HFFc6 (cell line): ENCODE measurements at regions not wholly inside any gene's neighbourhood (a gene's known extent, or its start where the extent isn't known, plus 50 kb on each side); places are given as distances from the start of the nearest gene placed in this dataset.

Source experiments
- DNase-seq: peaks from one replicate; pipeline ENCODE4 v3.0.0-alpha.2; 2018
- H3K27ac Mint-ChIP-seq: 2 replicates; pipeline ENCODE4 v1.8.0; 2020; ENCODE audit warnings: mild to moderate bottlenecking, mixed read lengths
- H3K27me3 Mint-ChIP-seq: 2 replicates; pipeline ENCODE4 v1.8.0; 2021; ENCODE audit warnings: mild to moderate bottlenecking, moderate library complexity, mixed read lengths; ENCODE audit not compliant: insufficient read depth
- H3K36me3 Mint-ChIP-seq: 2 replicates; pipeline ENCODE4 v1.8.0; 2021; ENCODE audit warnings: low read depth, mixed read lengths
- H3K4me1 Mint-ChIP-seq: 2 replicates; pipeline ENCODE4 v1.8.0; 2020; ENCODE audit warnings: low read depth, mixed read lengths
- H3K4me3 Mint-ChIP-seq: 2 replicates; pipeline ENCODE4 v1.8.0; 2020; ENCODE audit warnings: mild to moderate bottlenecking, moderate library complexity, mixed read lengths
- H3K9me3 Mint-ChIP-seq: 2 replicates; pipeline ENCODE4 v1.8.0; 2020; ENCODE audit warnings: mild to moderate bottlenecking, mixed read lengths
- TF ChIP-seq, protein P1 (sequence below): fragments of 200-600 bp; sonication (generic); IDR thresholded peaks from 2 replicates; pipeline ENCODE4 v1.5.0; 2021; ENCODE audit warnings: antibody characterized with exemption, mild to moderate bottlenecking

DNA sequence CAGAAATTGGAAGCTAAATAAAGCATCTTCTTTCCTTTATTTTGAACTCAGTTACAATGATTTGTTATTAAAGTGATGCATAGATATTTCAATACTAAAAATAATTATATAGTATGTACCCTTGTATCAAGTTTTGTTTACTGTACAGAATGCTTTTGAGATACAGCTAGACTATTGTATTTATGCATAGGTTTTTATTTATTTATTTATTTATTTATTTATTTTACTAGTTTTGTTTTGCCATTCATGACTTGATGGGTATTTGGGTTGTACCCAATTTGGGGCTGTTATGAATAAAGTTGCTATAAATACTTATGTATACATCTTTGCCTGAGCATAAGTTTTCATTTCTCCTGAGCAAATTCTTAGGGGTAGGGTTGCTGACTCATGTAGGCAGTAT is 118.7 kb upstream of the NXPH2 start:
- H3K27me3 Mint-ChIP-seq: no peaks in the 10 kb centered on the region
- no peaks in the 10 kb centered on the region for H3K4me1 Mint-ChIP-seq
- no peak for DNase-seq
- no peaks in the 10 kb centered on the region for H3K36me3 Mint-ChIP-seq
- H3K4me3 Mint-ChIP-seq: no peak overlapping the region
- TF ChIP-seq, protein P1, sequence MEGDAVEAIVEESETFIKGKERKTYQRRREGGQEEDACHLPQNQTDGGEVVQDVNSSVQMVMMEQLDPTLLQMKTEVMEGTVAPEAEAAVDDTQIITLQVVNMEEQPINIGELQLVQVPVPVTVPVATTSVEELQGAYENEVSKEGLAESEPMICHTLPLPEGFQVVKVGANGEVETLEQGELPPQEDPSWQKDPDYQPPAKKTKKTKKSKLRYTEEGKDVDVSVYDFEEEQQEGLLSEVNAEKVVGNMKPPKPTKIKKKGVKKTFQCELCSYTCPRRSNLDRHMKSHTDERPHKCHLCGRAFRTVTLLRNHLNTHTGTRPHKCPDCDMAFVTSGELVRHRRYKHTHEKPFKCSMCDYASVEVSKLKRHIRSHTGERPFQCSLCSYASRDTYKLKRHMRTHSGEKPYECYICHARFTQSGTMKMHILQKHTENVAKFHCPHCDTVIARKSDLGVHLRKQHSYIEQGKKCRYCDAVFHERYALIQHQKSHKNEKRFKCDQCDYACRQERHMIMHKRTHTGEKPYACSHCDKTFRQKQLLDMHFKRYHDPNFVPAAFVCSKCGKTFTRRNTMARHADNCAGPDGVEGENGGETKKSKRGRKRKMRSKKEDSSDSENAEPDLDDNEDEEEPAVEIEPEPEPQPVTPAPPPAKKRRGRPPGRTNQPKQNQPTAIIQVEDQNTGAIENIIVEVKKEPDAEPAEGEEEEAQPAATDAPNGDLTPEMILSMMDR: no peak
- H3K27ac Mint-ChIP-seq: no peak overlapping the region
- peaks cover 27% of the 10 kb centered on the region for H3K9me3 Mint-ChIP-seq

- Mint-ChIP-seq H3K27ac (no peak overlapping the region), H3K36me3 (no peaks in the 10 kb centered on the region), H3K9me3 (peaks cover 20% of the 10 kb centered on the region), H3K4me3 (no peak overlapping the region), H3K4me1 (no peaks in the 10 kb centered on the region), H3K27me3 (no peaks in the 10 kb centered on the region)
- TF ChIP-seq, protein P1: no peak
- no peak for DNase-seq
Measured at GRCh38 chr2:138897274-138897673, 117.1 kb upstream of the NXPH2 start.

DNA sequence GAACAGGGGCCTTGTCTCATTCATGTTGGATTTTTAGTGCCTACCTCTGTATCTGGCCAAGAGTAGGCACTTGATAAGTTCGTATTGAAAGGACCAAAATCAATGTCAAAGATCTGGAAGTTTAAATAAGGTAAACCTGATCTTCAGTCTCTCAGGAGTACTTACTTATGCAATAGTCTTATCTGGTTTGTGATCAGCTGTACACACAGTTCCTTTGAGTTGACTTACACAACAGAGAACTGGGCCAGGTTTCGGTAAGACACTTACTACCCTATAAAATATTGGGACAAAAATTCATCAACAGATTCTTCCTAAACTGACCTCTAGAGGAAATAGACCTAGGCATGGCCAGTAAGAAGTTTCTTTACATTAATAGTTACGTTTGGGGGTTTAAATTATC is 113.6 kb upstream of the NXPH2 start:
- Mint-ChIP-seq H3K9me3 (peaks cover 29% of the 10 kb centered on the region), H3K4me1 (no peaks in the 10 kb centered on the region), H3K27me3 (no peaks in the 10 kb centered on the region), H3K27ac (no peak overlapping the region), H3K4me3 (no peak overlapping the region), H3K36me3 (no peaks in the 10 kb centered on the region)
- no peak for DNase-seq
- TF ChIP-seq, protein P1: no peak

DNA sequence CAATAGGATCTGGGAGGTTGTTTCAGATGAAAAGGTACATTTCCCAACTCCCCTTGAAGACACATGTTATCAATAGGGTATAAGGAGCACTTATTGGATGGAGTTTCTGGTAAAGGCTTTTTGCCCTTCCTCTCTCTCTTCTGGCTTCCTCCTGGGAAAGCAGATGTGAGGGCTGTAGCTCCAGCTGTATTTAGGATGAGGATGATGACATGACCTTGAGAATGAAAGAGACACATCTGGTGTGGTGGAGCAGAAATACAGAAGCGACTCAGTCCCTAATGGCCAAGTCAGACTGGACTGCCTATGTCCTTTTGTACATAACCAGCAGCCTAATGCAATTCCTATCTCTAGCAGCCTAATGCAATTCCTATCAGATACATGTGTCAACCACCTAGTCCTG is 100.9 kb upstream of the NXPH2 start:
- no peak for DNase-seq
- Mint-ChIP-seq H3K4me3 (no peak overlapping the region), H3K4me1 (no peaks in the 10 kb centered on the region), H3K36me3 (no peaks in the 10 kb centered on the region), H3K27me3 (no peaks in the 10 kb centered on the region; the same call in 1 of the 2 replicates), H3K9me3 (peaks cover 22% of the 10 kb centered on the region), H3K27ac (no peak overlapping the region)
- TF ChIP-seq, protein P1: no peak

DNA sequence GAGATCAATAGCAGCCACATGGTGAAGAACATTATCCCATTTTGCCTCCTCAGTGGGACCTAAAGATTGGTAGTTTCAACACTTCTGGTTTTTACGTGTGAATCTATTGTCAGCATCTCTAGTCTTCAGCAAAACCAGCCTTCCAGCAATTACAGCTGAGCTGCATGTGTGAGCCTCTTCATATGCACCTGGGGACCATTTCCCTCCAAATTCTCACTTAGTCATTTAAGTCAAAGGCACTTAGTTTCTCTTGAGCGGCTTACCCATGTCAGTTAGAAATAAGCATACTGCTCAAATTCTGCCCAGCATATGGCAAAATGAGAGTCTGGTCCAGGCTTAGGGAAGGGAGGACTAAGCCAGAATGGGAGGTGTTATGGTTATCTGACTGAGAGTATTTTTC is 99.7 kb upstream of the NXPH2 start:
- Mint-ChIP-seq H3K4me3 (no peak overlapping the region), H3K4me1 (no peaks in the 10 kb centered on the region), H3K27ac (no peak overlapping the region), H3K27me3 (no peaks in the 10 kb centered on the region; the same call in 1 of the 2 replicates), H3K9me3 (peaks cover 22% of the 10 kb centered on the region), H3K36me3 (no peaks in the 10 kb centered on the region)
- DNase-seq: no peak
- TF ChIP-seq, protein P1: no peak

GRCh38 chr2:138877421-138877820 is 97.2 kb upstream of the NXPH2 start:
- TF ChIP-seq, protein P1: no peak
- H3K4me1 Mint-ChIP-seq: no peaks in the 10 kb centered on the region
- H3K27ac Mint-ChIP-seq: no peak overlapping the region

More at GRCh38 chr2:138877421-138877820, 97.2 kb upstream of the NXPH2 start:
- no peak overlapping the region for H3K4me3 Mint-ChIP-seq
- no peak for DNase-seq
- peaks cover 16% of the 10 kb centered on the region for H3K9me3 Mint-ChIP-seq
- H3K27me3 Mint-ChIP-seq: no peaks in the 10 kb centered on the region; the same call in 1 of the 2 replicates
- no peaks in the 10 kb centered on the region for H3K36me3 Mint-ChIP-seq
